ENCODE measurements at regions not wholly inside any gene's neighbourhood (a gene's known extent, or its start where the extent isn't known, plus 50 kb on each side); places are given as distances from the start of the nearest gene placed in this dataset.

GRCh38 chr14:29370024-29370423 is 557.6 kb downstream of the PRKD1 start:
- TF ChIP-seq, protein P1, sequence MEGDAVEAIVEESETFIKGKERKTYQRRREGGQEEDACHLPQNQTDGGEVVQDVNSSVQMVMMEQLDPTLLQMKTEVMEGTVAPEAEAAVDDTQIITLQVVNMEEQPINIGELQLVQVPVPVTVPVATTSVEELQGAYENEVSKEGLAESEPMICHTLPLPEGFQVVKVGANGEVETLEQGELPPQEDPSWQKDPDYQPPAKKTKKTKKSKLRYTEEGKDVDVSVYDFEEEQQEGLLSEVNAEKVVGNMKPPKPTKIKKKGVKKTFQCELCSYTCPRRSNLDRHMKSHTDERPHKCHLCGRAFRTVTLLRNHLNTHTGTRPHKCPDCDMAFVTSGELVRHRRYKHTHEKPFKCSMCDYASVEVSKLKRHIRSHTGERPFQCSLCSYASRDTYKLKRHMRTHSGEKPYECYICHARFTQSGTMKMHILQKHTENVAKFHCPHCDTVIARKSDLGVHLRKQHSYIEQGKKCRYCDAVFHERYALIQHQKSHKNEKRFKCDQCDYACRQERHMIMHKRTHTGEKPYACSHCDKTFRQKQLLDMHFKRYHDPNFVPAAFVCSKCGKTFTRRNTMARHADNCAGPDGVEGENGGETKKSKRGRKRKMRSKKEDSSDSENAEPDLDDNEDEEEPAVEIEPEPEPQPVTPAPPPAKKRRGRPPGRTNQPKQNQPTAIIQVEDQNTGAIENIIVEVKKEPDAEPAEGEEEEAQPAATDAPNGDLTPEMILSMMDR (conservative IDR thresholded peaks at IDR 0.05), result no peak
- Histone ChIP-seq H3K4me3 (ENCODE audit: low read length) (no peak overlapping the region), H3K4me1 (ENCODE audit: control insufficient read depth, insufficient read depth, low read length) (peaks cover 3% of the 10 kb centered on the region), H3K27me3 (ENCODE audit: control insufficient read depth, insufficient read depth, low read length, poor library complexity, severe bottlenecking) (peaks cover 63% of the 10 kb centered on the region), H3K36me3 (ENCODE audit: control insufficient read depth, insufficient read depth, low read length) (no peaks in the 10 kb centered on the region), H3K9ac (ENCODE audit: extremely low read depth, low read length, poor library complexity, severe bottlenecking) (no peak overlapping the region), H3K27ac (ENCODE audit: low read depth, low read length) (no peak overlapping the region), H3K9me3 (ENCODE audit: control insufficient read depth, low read length) (no peaks in the 10 kb centered on the region)
- Mint-ChIP-seq H3K27ac (no peak overlapping the region), H3K9me3 (no peaks in the 10 kb centered on the region), H3K4me1 (no peaks in the 10 kb centered on the region), H3K4me3 (no peak overlapping the region), H3K27me3 (ENCODE audit: insufficient read depth) (peaks cover 40% of the 10 kb centered on the region), H3K36me3 (ENCODE audit: low read depth) (no peaks in the 10 kb centered on the region)
- DNase-seq, result no peak
- WGBS, 2 experiments (ENCODE audit: insufficient coverage in 1 of 2, insufficient read length in 1 of 2), result 92 to 98% methylated on average over 2 of the region's 2 CpGs

GRCh38 chr14:29376237-29376636 is 551.4 kb downstream of the PRKD1 start:
- H3K27me3 Mint-ChIP-seq (ENCODE audit: insufficient read depth), result peaks cover 38% of the 10 kb centered on the region

DNA sequence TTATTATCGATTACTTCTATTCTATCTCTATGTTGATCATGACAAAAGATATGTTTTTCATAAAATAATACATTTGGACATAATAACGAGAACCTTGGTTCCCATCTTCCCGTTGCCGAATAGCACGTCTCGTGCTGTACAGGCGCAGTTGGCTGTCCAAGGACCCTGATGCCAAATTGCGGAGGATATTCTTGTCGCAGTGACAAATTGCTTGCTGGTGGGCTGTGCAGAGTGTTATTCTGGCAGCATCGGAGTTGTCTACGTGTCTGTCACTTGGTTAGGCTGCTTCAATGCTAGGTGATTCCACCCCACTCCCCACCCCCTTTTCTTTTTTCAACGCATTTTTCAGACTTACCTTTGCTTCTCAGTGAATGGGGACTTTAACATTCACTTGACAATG is 546.8 kb downstream of the PRKD1 start:
- no peak overlapping the region for H3K27ac Mint-ChIP-seq
- no peaks in the 10 kb centered on the region for H3K4me1 ChIP-seq (ENCODE audit: control insufficient read depth, insufficient read depth, low read length)
- peaks cover 8% of the 10 kb centered on the region for H3K27me3 Mint-ChIP-seq (ENCODE audit: insufficient read depth)
- H3K9ac ChIP-seq (ENCODE audit: extremely low read depth, low read length, poor library complexity, severe bottlenecking), result no peak overlapping the region
- H3K4me3 Mint-ChIP-seq, result no peak overlapping the region
- H3K27ac ChIP-seq (ENCODE audit: low read depth, low read length), result no peak overlapping the region
- H3K36me3 ChIP-seq (ENCODE audit: control insufficient read depth, insufficient read depth, low read length), result no peaks in the 10 kb centered on the region
- no peak overlapping the region for H3K4me3 ChIP-seq (ENCODE audit: low read length)
- WGBS, 2 experiments (ENCODE audit: insufficient coverage in 1 of 2, insufficient read length in 1 of 2), result 93 to 96% methylated on average over 11 to 12 of the region's 12 CpGs
- TF ChIP-seq, protein P1 (conservative IDR thresholded peaks at IDR 0.05), result no peak
- no peak for DNase-seq
- no peaks in the 10 kb centered on the region for H3K36me3 Mint-ChIP-seq (ENCODE audit: low read depth)
- peaks cover 38% of the 10 kb centered on the region for H3K27me3 ChIP-seq (ENCODE audit: control insufficient read depth, insufficient read depth, low read length, poor library complexity, severe bottlenecking)
- H3K9me3 ChIP-seq (ENCODE audit: control insufficient read depth, low read length), result no peaks in the 10 kb centered on the region
- peaks cover 13% of the 10 kb centered on the region for H3K4me1 Mint-ChIP-seq
- H3K9me3 Mint-ChIP-seq, result no peaks in the 10 kb centered on the region

More at GRCh38 chr14:29376237-29376636, 551.4 kb downstream of the PRKD1 start:
- Histone ChIP-seq H3K9me3 (ENCODE audit: control insufficient read depth, low read length) (no peaks in the 10 kb centered on the region), H3K27ac (ENCODE audit: low read depth, low read length) (no peak overlapping the region), H3K27me3 (ENCODE audit: control insufficient read depth, insufficient read depth, low read length, poor library complexity, severe bottlenecking) (peaks cover 80% of the 10 kb centered on the region), H3K36me3 (ENCODE audit: control insufficient read depth, insufficient read depth, low read length) (no peaks in the 10 kb centered on the region), H3K4me3 (ENCODE audit: low read length) (no peak overlapping the region), H3K9ac (ENCODE audit: extremely low read depth, low read length, poor library complexity, severe bottlenecking) (no peak overlapping the region), H3K4me1 (ENCODE audit: control insufficient read depth, insufficient read depth, low read length) (peaks cover 3% of the 10 kb centered on the region)
- Mint-ChIP-seq H3K36me3 (ENCODE audit: low read depth) (no peaks in the 10 kb centered on the region), H3K9me3 (no peaks in the 10 kb centered on the region), H3K4me3 (no peak overlapping the region), H3K27ac (no peak overlapping the region), H3K4me1 (no peaks in the 10 kb centered on the region)
- no peak for DNase-seq
- 60 to 87% methylated on average over 1 to 4 of the region's 4 CpGs for WGBS, 2 experiments (ENCODE audit: insufficient coverage in 1 of 2, insufficient read length in 1 of 2)
- TF ChIP-seq, protein P1 (conservative IDR thresholded peaks at IDR 0.05), result no peak
